Fibroblast of upper back skin (primary cell): ENCODE measurements at regions not wholly inside any gene's neighbourhood (a gene's known extent, or its start where the extent isn't known, plus 50 kb on each side); places are given as distances from the start of the nearest gene placed in this dataset.
"Not testable (repeated sequence)": the region's sequence is repeated elsewhere in the genome, so short reads cannot be mapped to it uniquely, and the experiment has no call there.

Experiments
- DNase-seq: peaks from one replicate; pipeline ENCODE4 v3.0.0-alpha.2; 2013

DNA sequence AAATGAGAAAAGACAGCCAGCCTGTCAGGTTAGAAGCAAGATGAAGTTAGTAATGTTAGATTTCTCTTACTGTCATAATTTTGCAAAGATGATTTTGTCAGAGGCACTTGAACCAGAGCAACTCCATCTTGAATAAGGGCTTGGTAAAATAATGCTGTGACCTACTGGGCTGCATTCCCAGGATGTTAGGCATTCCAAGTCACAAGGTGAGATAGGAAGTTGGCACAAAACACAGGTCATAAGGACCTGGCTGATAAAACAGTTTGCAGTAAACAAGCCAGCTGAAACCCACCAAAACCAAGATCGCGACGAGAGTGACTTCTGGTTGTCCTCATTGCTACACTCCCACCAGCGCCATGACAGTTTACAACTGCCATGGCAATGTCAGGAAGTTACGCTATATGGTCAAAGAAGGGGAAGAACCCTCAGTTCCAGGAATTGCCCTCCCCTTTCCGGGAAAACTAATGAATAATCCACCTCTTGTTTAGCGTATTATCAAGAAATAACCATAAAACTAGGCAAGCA, 1313.5 kb upstream of the TMEM132C start:
- no peak for DNase-seq

DNA sequence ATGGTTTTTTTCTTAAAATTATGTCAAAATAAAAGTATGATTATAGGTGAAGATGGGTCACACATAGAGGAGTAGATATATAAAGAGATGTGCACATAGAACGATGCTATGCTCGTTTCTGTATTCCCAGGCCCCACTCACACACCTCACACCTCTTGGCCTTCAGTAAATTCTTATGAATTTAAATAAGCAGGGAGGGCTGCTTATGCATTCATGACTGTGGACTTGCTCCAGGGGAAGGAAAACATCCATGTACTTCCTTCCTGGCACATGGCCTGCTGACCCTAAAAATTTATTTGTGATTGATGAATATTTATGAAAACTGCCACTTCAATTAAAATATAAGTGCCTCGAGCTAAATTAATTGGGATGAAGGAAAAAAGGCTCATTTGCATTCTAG, 1306.7 kb upstream of the TMEM132C start:
- DNase-seq = no peak

DNA sequence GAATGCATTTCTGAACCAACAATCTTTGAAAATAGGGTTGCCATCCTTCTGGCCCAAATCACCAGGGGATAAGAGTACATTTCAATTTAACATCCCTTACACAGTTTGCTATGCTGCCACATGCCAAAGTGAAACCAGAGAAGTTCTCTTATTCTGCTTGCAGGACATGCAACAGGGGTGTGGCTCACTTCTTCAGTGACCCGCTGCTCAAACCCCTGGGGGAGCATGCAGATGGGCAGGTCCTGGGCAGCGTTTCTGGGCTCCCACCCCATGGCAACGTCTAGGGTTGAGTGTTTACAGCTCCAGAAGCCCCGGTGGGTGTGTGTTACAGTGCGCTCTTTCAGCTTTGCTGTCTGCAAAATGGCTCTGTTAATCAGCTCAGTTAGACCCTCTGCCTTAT, 1306.3 kb upstream of the TMEM132C start:
- no peak for DNase-seq

GRCh38 chr12:126963825-126964224, 1303.1 kb upstream of the TMEM132C start:
- no peak for DNase-seq

DNA sequence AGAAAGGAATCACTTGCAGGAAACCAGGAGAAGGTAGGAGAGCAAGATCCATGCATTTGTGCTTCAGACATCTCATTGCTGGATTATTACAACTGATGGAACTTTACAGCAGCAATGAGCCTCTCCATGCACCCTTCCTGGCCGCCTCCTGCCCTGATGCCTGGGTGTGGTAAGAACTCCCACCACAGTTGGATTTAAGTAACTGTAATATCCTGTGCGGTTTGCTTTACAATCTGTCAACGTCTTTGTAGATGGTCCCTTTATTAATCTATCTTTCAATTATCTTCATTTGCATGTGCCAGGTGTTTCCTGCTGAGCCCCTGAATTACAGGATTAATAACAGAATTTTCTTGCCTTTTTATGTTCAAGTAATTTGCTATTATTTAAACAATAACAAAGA, 1300.5 kb upstream of the TMEM132C start:
- no peak for DNase-seq

- no peak for DNase-seq
Measured at GRCh38 chr12:126967152-126967551, 1299.8 kb upstream of the TMEM132C start.

GRCh38 chr12:126974779-126975178, 1292.2 kb upstream of the TMEM132C start:
- no peak for DNase-seq

GRCh38 chr12:126976579-126976978, 1290.4 kb upstream of the TMEM132C start:
- no peak for DNase-seq

GRCh38 chr12:126979564-126979963, 1287.4 kb upstream of the TMEM132C start:
- not testable (repeated sequence) for DNase-seq

- no peak for DNase-seq
Measured at GRCh38 chr12:126982707-126983106, 1284.3 kb upstream of the TMEM132C start.

GRCh38 chr12:126983735-126984134, 1283.2 kb upstream of the TMEM132C start:
- DNase-seq = not testable (repeated sequence)

DNA sequence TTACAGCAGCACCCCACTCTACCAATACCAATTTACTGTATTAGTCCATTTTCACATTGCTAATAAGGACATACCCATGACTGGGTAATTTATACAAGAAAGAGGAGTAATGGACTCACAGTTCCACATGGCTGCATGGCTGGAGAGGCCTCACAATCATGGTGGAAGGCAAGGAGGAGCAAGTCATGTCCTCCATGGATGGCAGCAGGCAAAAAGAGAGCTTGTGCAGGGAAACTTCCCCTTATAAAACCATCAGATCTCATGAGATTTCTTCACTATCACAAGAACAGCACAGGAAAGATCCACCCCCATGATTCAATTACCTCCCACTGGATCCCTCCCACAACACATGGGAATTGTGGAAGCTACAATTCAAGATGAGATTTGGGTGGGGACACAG, 1281.3 kb upstream of the TMEM132C start:
- not testable (repeated sequence) for DNase-seq

DNA sequence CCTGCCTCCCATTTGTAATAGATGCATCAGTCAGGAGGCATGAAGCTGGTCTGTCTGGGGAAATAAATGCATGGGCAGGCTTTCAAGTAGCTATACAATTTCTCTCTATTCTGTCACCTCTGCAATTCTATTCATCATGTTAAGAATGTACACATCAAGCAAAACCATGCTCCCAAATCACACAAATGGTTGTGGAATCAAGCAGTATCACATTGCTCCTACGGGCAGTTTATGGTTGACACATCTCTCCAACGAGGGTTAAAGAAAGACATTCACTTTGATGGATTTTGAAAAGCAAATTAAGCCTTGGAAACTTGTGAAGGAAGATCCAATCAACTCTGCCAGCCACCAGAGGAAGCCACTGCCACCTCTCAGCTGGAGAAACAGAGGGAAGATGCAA, 1277.4 kb upstream of the TMEM132C start:
- no peak for DNase-seq

GRCh38 chr12:126993898-126994297, 1273.1 kb upstream of the TMEM132C start:
- no peak for DNase-seq

GRCh38 chr12:126994599-126994998, 1272.4 kb upstream of the TMEM132C start:
- DNase-seq = no peak

GRCh38 chr12:126998031-126998430, 1268.9 kb upstream of the TMEM132C start:
- no peak for DNase-seq

- DNase-seq = no peak
Measured at GRCh38 chr12:126998747-126999285, 1268.2 kb upstream of the TMEM132C start.

- DNase-seq = no peak
Measured at GRCh38 chr12:126999352-126999751, 1267.6 kb upstream of the TMEM132C start.

GRCh38 chr12:127005406-127005805, 1261.6 kb upstream of the TMEM132C start:
- no peak for DNase-seq

DNA sequence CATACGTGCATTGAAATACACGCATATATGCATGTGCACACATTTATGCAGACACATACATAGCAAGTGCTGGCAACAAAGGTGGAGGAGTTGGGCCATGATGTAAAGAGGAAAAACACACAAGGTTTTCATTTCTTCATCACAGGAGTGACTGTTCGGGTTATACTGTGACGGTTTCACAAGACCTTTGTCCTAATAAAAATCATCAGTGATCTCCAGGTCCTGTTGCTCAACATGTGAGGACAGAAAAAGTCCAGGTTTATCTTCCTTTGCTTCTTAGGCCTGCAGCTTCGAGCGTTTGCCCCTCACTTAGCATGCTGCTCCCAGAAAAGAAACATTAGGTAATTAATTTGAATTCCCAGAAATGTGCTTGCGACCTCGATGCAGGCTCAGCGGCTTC, 1260.0 kb upstream of the TMEM132C start:
- DNase-seq = no peak

DNA sequence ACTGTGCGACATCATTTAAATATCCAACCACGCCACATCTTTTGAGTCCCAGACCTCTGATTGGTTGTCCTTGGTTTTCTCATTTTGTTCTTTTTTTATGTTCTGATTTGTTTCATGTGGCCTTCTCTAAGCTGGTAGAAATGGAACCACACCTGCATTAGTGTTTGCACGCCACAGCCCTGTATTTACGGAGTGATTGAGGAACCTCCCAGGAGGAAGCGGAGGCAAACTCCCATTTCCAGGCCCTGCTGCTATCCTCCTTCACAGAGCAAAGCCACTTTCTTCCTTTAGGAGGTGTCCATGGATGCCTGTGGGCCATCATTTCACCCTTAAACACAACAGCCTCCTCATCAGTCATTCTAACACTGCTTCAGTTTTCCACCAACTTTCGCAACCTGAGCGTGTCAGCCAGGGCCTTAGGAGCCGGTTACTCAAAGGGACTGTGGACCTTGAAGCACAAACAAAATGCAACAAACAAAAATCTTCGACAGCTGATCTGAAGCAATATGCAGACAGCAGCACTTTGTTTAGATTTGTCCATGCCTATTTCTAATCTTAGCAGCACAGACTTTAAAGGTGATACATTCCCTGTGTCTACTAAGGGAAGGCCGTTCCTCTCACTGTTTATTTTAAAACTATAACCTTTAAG, 1258.1 kb upstream of the TMEM132C start:
- DNase-seq = no peak

DNA sequence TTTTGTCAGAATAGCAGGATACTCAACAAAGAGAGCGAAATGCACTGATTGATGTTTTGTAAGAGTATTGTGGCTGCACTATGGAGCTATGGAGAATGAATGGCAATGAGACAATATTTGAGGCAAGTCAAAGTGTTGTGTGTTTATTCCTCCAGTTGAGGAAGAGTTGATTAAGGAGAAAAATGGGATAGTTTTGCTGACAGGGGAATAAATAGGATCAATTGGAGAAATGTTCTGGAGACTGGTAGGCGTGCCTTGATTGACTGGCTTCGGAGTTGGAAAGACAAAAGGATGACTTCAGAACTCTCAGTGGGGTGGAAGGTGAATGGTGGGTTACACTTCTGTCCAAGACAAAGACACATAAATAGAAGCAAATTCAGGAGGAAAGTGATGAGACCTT, 1254.9 kb upstream of the TMEM132C start:
- DNase-seq = no peak

DNA sequence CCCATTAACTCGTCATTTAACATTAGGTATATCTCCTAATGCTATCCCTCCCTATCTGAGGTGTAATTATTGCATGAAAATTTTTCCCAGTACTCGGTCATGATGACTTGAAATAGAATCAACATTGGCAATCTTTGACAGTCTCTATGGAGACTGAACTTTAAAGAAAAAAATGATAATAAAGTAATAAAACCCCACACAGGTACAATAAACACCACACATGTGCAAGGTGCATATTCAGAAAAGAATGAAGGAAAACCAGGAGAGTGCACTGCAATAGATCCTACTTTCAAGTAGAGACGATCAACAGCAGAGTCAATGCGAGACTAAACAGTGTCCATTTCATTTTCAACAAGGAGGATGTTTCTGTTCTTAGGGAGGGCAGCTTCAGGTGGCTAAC, 1253.8 kb upstream of the TMEM132C start:
- no peak for DNase-seq

DNA sequence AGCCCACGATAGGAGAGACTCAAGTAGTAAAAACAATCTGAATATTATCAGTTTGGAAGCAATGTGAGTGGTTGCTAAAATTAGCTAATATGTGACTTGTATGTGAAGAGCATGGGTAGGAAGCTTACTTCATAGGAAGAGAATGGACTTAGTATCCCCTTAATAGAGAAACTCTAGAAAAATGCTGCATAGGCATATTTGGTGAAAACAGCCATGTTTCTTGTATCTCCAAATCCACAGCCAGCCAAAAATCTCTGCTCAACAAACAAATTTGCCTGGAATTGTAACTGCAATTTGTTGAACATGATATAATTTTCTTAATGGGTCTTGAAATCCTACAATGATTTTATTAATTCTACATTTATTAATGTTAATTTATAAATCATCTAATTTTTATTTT, 1252.9 kb upstream of the TMEM132C start:
- DNase-seq = no peak

DNA sequence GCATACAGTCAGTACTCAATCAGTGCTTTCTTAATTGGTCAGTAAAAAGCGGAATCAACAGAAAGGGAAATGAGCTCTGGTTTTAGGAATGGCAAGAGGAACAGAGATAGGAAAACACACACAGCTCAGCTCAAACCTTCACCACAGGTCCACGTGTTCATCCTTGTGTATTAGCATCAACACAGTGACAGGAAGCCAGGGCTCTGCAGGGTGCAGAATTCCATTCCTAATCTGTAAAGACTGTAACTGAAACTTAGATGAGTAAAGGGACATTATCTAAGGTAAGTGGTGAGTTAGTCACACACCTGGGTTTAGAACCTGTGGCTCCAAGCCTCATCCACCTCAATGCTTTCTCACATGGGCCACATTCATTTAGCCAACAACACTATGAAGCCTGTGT, 1242.2 kb upstream of the TMEM132C start:
- no peak for DNase-seq
